ENCODE measurements at regions not wholly inside any gene's neighbourhood (a gene's known extent, or its start where the extent isn't known, plus 50 kb on each side); places are given as distances from the start of the nearest gene placed in this dataset.

- peaks cover 5% of the 10 kb centered on the region for H3K27me3 ChIP-seq
- no peak for DNase-seq (ENCODE audit: low spot score in 2 of 2)
- H3K9me3 ChIP-seq = no peaks in the 10 kb centered on the region
- no peaks in the 10 kb centered on the region for H3K4me1 ChIP-seq
- H3K36me3 ChIP-seq = no peaks in the 10 kb centered on the region
- WGBS = 86% methylated on average over 5 of the region's 5 CpGs
- no peak overlapping the region for H3K27ac ChIP-seq
- H3K4me3 ChIP-seq = no peak overlapping the region
- TF ChIP-seq CTCF (IDR thresholded peaks at IDR 0.05) = no peak
- TF ChIP-seq POLR2A (IDR thresholded peaks at IDR 0.05) = no peak
- no peak for TF ChIP-seq EP300 (IDR thresholded peaks at IDR 0.05)
- TF ChIP-seq POLR2AphosphoS5 (IDR thresholded peaks at IDR 0.05) = no peak
Observed at GRCh38 chr4:184934961-184935360, 83.3 kb upstream of the HELT start.

GRCh38 chr4:184936071-184936470, 82.2 kb upstream of the HELT start:
- no peak overlapping the region for H3K27ac ChIP-seq
- WGBS = 68% methylated on average over 5 of the region's 6 CpGs

GRCh38 chr4:184937030-184937710, 81.1 kb upstream of the HELT start:
- Histone ChIP-seq H3K27ac (no peak overlapping the region), H3K9me3 (no peaks in the 10 kb centered on the region), H3K27me3 (peaks cover 5% of the 10 kb centered on the region), H3K4me3 (no peak overlapping the region), H3K36me3 (no peaks in the 10 kb centered on the region), H3K4me1 (no peaks in the 10 kb centered on the region)
- TF ChIP-seq EP300 (IDR thresholded peaks at IDR 0.05) (no peak), POLR2A (IDR thresholded peaks at IDR 0.05) (no peak), CTCF (IDR thresholded peaks at IDR 0.05) (no peak), POLR2AphosphoS5 (IDR thresholded peaks at IDR 0.05) (no peak)
- WGBS = 26% methylated on average over 1 of the region's 1 CpG
- DNase-seq (ENCODE audit: low spot score in 2 of 2) = no peak

More at GRCh38 chr4:184936071-184936470, 82.2 kb upstream of the HELT start:
- TF ChIP-seq EP300 (IDR thresholded peaks at IDR 0.05) (no peak), POLR2AphosphoS5 (IDR thresholded peaks at IDR 0.05) (no peak), CTCF (IDR thresholded peaks at IDR 0.05) (no peak), POLR2A (IDR thresholded peaks at IDR 0.05) (no peak)
- Histone ChIP-seq H3K9me3 (no peaks in the 10 kb centered on the region), H3K36me3 (no peaks in the 10 kb centered on the region), H3K27me3 (peaks cover 5% of the 10 kb centered on the region), H3K4me3 (no peak overlapping the region), H3K4me1 (no peaks in the 10 kb centered on the region)
- DNase-seq (ENCODE audit: low spot score in 2 of 2) = no peak

GRCh38 chr4:184937745-184938144, 80.5 kb upstream of the HELT start:
- no peak overlapping the region for H3K27ac ChIP-seq
- no peaks in the 10 kb centered on the region for H3K27me3 ChIP-seq
- no peaks in the 10 kb centered on the region for H3K36me3 ChIP-seq
- DNase-seq (ENCODE audit: low spot score in 2 of 2) = no peak
- H3K4me1 ChIP-seq = no peaks in the 10 kb centered on the region
- H3K4me3 ChIP-seq = no peak overlapping the region
- 38% methylated on average over 10 of the region's 10 CpGs for WGBS
- H3K9me3 ChIP-seq = no peaks in the 10 kb centered on the region
- no peak for TF ChIP-seq POLR2AphosphoS5 (IDR thresholded peaks at IDR 0.05)
- no peak for TF ChIP-seq CTCF (IDR thresholded peaks at IDR 0.05)
- TF ChIP-seq POLR2A (IDR thresholded peaks at IDR 0.05) = no peak
- no peak for TF ChIP-seq EP300 (IDR thresholded peaks at IDR 0.05)

GRCh38 chr4:184938871-184939270, 79.4 kb upstream of the HELT start:
- no peak for TF ChIP-seq POLR2A (IDR thresholded peaks at IDR 0.05)
- TF ChIP-seq CTCF (IDR thresholded peaks at IDR 0.05) = no peak
- no peak for TF ChIP-seq EP300 (IDR thresholded peaks at IDR 0.05)
- TF ChIP-seq POLR2AphosphoS5 (IDR thresholded peaks at IDR 0.05) = no peak
- H3K27me3 ChIP-seq = no peaks in the 10 kb centered on the region
- H3K4me1 ChIP-seq = no peaks in the 10 kb centered on the region
- H3K9me3 ChIP-seq = no peaks in the 10 kb centered on the region
- H3K27ac ChIP-seq = no peak overlapping the region
- no peak overlapping the region for H3K4me3 ChIP-seq
- no peak for DNase-seq (ENCODE audit: low spot score in 2 of 2)
- no peaks in the 10 kb centered on the region for H3K36me3 ChIP-seq
- WGBS = 96% methylated on average over 7 of the region's 7 CpGs
